Caco-2 (cell line): ENCODE measurements at regions not wholly inside any gene's neighbourhood (a gene's known extent, or its start where the extent isn't known, plus 50 kb on each side); places are given as distances from the start of the nearest gene placed in this dataset.

ENCODE experiments used
- BruUV-seq: library from RNA; stranded (reverse); fragments of 400-500 nt; replicated peaks from 2 replicates; lab custom pipeline; 2021; lab: Mats Ljungman, UMichigan
- CTCF ChIA-PET: fragments of 300-600 bp; sonication (Branson Sonifier 250); formaldehyde crosslinking; loops from one replicate; lab custom pipeline; 2022; ENCODE audit warnings: antibody characterized with exemption; lab: Charles Lee
- POLR2A ChIA-PET: fragments of 300-600 bp; sonication (Branson Sonifier 250); formaldehyde crosslinking; loops from one replicate; lab custom pipeline; 2022; ENCODE audit warnings: antibody characterized with exemption; lab: Charles Lee
- DNase-seq, 2 experiments: peaks; one replicate each; pipeline versions ENCODE4 v3.0.0 to v3.0.0-alpha.2; 2020 to 2022
- H3K27me3 ChIP-seq: replicated peaks from 2 replicates; pipeline ENCODE4 v1.6.0; 2011; ENCODE audit warnings: low read length; ENCODE audit not compliant: control insufficient read depth, insufficient read depth
- H3K36me3 ChIP-seq: 2 replicates; pipeline ENCODE4 v1.5.1; 2011; ENCODE audit warnings: low read length; ENCODE audit not compliant: control insufficient read depth, insufficient read depth
- H3K4me1 ChIP-seq: fragments of 250-450 bp; sonication (Bioruptor Pico); 2 replicates; pipeline ENCODE4 v1.5.1; 2020; ENCODE audit warnings: mild to moderate bottlenecking
- H3K4me3 ChIP-seq: 2 replicates; pipeline ENCODE4 v1.5.1; 2011; ENCODE audit warnings: low read depth, mild to moderate bottlenecking, control low read depth, low read length
- H3K9me3 ChIP-seq: fragments of 250-450 bp; sonication (Bioruptor Pico); 2 replicates; pipeline ENCODE4 v1.5.1; 2020; ENCODE audit warnings: mild to moderate bottlenecking, moderate library complexity
- H3K27ac Mint-ChIP-seq: one replicate; pipeline ENCODE4 v1.8.0; 2022; ENCODE audit warnings: mixed read lengths; ENCODE audit not compliant: unreplicated experiment
- H3K27me3 Mint-ChIP-seq: one replicate; pipeline ENCODE4 v1.8.0; 2022; ENCODE audit warnings: mixed read lengths; ENCODE audit not compliant: insufficient read depth, unreplicated experiment
- H3K36me3 Mint-ChIP-seq: one replicate; pipeline ENCODE4 v1.8.0; 2022; ENCODE audit warnings: mild to moderate bottlenecking, mixed read lengths; ENCODE audit not compliant: insufficient read depth, unreplicated experiment
- H3K4me1 Mint-ChIP-seq: one replicate; pipeline ENCODE4 v1.8.0; 2022; ENCODE audit warnings: low read depth, mixed read lengths; ENCODE audit not compliant: unreplicated experiment
- H3K4me3 Mint-ChIP-seq: one replicate; pipeline ENCODE4 v1.8.0; 2022; ENCODE audit warnings: mild to moderate bottlenecking, moderate library complexity, mixed read lengths; ENCODE audit not compliant: unreplicated experiment
- H3K9me3 Mint-ChIP-seq: one replicate; pipeline ENCODE4 v1.8.0; 2022; ENCODE audit warnings: mixed read lengths; ENCODE audit not compliant: unreplicated experiment
- intact Hi-C: fragments of 100-400 bp; cut with micrococcal nuclease; formaldehyde crosslinking; loops from one replicate; pipeline ENCODE4 v1.10.0; 2022; ENCODE audit not compliant: unreplicated experiment
- TF ChIP-seq, protein P1 (sequence below), 2 experiments: fragments of 200-600 bp in 1 of 2; IDR thresholded peaks; 1 replicate in 1 of 2; 2 replicates in 1 of 2; pipeline versions ENCODE4 v1.5.1 to v1.8.0; 2011 to 2022; ENCODE audit warnings: antibody characterized with exemption in 1 of 2, control low read depth in 1 of 2, inconsistent platforms in 1 of 2, low read depth in 1 of 2, low read length in 1 of 2, mild to moderate bottlenecking in 1 of 2, moderate library complexity in 1 of 2; ENCODE audit not compliant: insufficient read depth in 1 of 2, severe bottlenecking in 1 of 2, unreplicated experiment in 1 of 2

DNA sequence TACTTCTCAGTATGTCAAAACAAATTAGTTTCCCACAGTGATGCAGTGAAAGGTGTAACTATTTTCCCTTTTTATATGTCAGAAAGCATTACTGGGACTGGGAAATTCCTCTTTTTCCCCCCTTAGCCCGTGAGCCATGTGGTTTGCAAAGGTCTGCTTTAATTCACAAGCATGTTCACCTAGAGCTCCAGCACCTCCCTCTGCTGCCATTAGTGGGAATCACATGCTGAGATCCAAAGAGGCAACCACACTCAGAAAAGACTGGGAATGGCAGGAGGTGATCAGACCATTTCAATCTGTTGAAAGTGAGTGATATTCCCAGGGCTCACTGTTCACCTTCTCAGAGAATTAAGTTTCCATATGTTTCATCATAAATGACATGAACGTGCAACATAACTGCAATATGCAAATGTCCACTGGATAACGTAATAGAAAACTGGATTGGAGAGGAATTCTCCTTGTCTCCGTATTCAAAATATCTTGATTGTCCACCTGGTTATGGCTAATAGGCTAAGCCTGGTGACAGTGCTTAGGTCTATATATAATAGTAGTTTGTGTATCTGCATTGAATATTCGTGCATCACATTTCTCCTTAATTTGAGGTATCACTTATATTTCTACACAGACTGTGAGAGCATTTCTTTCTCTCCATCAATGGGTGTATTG, 703.5 kb upstream of the WWC1 start:
- H3K36me3 Mint-ChIP-seq = no peaks in the 10 kb centered on the region
- Histone ChIP-seq H3K4me1 (no peaks in the 10 kb centered on the region), H3K9me3 (no peaks in the 10 kb centered on the region), H3K4me3 (no peak overlapping the region), H3K27me3 (no peaks in the 10 kb centered on the region), H3K36me3 (no peaks in the 10 kb centered on the region)
- H3K4me1 Mint-ChIP-seq = no peaks in the 10 kb centered on the region
- peaks cover 10% of the 10 kb centered on the region for H3K27me3 Mint-ChIP-seq
- H3K27ac Mint-ChIP-seq = no peak overlapping the region
- intact Hi-C loops = no loop called here
- TF ChIP-seq, protein P1, sequence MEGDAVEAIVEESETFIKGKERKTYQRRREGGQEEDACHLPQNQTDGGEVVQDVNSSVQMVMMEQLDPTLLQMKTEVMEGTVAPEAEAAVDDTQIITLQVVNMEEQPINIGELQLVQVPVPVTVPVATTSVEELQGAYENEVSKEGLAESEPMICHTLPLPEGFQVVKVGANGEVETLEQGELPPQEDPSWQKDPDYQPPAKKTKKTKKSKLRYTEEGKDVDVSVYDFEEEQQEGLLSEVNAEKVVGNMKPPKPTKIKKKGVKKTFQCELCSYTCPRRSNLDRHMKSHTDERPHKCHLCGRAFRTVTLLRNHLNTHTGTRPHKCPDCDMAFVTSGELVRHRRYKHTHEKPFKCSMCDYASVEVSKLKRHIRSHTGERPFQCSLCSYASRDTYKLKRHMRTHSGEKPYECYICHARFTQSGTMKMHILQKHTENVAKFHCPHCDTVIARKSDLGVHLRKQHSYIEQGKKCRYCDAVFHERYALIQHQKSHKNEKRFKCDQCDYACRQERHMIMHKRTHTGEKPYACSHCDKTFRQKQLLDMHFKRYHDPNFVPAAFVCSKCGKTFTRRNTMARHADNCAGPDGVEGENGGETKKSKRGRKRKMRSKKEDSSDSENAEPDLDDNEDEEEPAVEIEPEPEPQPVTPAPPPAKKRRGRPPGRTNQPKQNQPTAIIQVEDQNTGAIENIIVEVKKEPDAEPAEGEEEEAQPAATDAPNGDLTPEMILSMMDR (IDR thresholded peaks at IDR 0.05; ENCODE audit: insufficient read depth in 1 of 2, low read depth in 1 of 2, low read length in 1 of 2, severe bottlenecking in 1 of 2, unreplicated experiment in 1 of 2) = peak; percentile 56 to 67
- no peaks in the 10 kb centered on the region for H3K9me3 Mint-ChIP-seq
- ChIA-PET CTCF (interaction anchor here (0.6 to 1.0 kb wide), 4 partner anchors 11 to 498 kb away, joined by 3 read pairs; no protein-coding TSS in a partner anchor), POLR2A (no interaction called here)
- DNase-seq = peak; percentile 44 to 50
- no peak overlapping the region for H3K4me3 Mint-ChIP-seq
- BruUV-seq = no TSS peak

DNA sequence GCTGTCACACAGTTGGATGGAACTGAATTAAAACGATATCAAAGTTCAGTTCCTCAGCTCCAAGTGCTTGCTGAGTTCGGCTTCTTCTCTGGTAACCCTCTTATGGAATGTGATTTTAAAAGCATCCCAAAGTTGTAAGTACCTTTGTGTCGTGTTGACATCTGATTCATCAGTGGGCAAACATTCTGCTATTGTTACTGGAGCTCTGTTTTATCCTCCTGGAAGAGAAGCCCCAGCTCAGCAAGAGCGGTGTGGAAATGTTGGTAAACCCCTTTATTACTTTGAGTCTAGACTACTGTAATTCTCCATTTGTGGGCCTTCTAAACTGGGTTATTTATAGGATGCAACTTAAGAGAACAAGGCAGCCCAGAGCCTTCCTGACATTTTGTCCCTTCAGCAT, 699.3 kb upstream of the WWC1 start:
- no peaks in the 10 kb centered on the region for H3K36me3 ChIP-seq
- H3K9me3 ChIP-seq = no peaks in the 10 kb centered on the region
- H3K9me3 Mint-ChIP-seq = no peaks in the 10 kb centered on the region
- H3K27me3 ChIP-seq = no peaks in the 10 kb centered on the region
- CTCF ChIA-PET = no interaction called here
- no peak overlapping the region for H3K4me3 ChIP-seq
- BruUV-seq = no TSS peak
- no peaks in the 10 kb centered on the region for H3K4me1 Mint-ChIP-seq
- intact Hi-C loops = no loop called here
- H3K36me3 Mint-ChIP-seq = no peaks in the 10 kb centered on the region
- TF ChIP-seq, protein P1 (IDR thresholded peaks at IDR 0.05; ENCODE audit: insufficient read depth in 1 of 2, low read depth in 1 of 2, low read length in 1 of 2, severe bottlenecking in 1 of 2, unreplicated experiment in 1 of 2) = no peak
- peaks cover 17% of the 10 kb centered on the region for H3K27me3 Mint-ChIP-seq
- no peak overlapping the region for H3K4me3 Mint-ChIP-seq
- POLR2A ChIA-PET = no interaction called here
- no peak for DNase-seq
- H3K27ac Mint-ChIP-seq = no peak overlapping the region
- H3K4me1 ChIP-seq = no peaks in the 10 kb centered on the region

DNA sequence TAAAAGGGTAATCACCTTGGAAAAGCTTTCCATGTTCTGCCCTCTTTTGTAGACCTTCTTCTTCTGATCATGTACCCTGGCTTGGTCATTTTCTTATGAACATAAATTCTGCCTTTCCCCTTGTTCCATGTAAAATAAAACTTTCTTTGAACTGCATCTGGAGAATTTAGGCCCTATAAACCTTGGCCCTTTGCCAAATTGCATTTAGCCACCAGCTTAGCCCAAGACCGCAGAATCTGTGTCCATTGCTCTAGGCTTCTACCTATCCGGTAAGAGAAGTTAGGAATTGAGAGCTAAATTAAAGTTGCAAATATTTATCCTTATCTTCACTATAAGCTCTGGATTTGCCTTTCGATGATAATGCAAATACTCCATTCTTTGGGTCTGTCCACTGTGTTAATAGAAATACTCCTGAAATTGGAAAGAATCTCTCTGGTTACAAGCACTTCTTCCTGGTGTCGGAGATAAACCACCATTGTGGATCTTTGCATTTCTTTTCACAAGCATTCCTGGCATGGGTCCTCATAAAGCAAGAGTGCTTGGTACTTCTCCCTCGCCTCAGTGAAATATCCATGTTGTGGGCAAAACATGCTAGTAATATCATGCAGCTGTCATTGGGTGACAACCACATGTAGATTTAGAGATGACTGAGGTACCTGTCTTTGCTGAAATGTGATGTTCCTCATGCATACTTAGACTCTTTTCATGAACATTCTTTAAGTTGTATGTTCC, 698.0 kb upstream of the WWC1 start:
- no peak overlapping the region for H3K27ac Mint-ChIP-seq

More for the DNA sequence above, 698.0 kb upstream of the WWC1 start:
- Mint-ChIP-seq H3K9me3 (no peaks in the 10 kb centered on the region), H3K4me1 (peaks cover 2% of the 10 kb centered on the region), H3K4me3 (no peak overlapping the region), H3K36me3 (no peaks in the 10 kb centered on the region), H3K27me3 (peaks cover 20% of the 10 kb centered on the region)
- Histone ChIP-seq H3K4me3 (no peak overlapping the region), H3K36me3 (no peaks in the 10 kb centered on the region), H3K27me3 (no peaks in the 10 kb centered on the region), H3K9me3 (no peaks in the 10 kb centered on the region), H3K4me1 (no peaks in the 10 kb centered on the region)
- CTCF ChIA-PET = no interaction called here
- intact Hi-C loops = no loop called here
- no TSS peak for BruUV-seq
- TF ChIP-seq, protein P1 (IDR thresholded peaks at IDR 0.05; ENCODE audit: insufficient read depth in 1 of 2, low read depth in 1 of 2, low read length in 1 of 2, severe bottlenecking in 1 of 2, unreplicated experiment in 1 of 2) = no peak
- POLR2A ChIA-PET = no interaction called here
- no peak for DNase-seq
